Ovary (tissue), 3 donors: ENCODE measurements at regions not wholly inside any gene's neighbourhood (a gene's known extent, or its start where the extent isn't known, plus 50 kb on each side); places are given as distances from the start of the nearest gene placed in this dataset.

ENCODE experiments used
- EP300 ChIP-seq: sonication (generic); formaldehyde crosslinking; IDR thresholded peaks from one replicate; pipeline ENCODE4 v1.6.1; 2017; ENCODE audit warnings: antibody characterized with exemption
- POLR2A ChIP-seq: fragments of 450-650 bp; IDR thresholded peaks from one replicate; pipeline ENCODE4 v1.6.1; 2017; ENCODE audit warnings: antibody characterized with exemption, mild to moderate bottlenecking, moderate library complexity
- TF ChIP-seq, protein P1 (sequence below), 3 donors: fragments of 450-650 bp in 2 of 3; fragments of 200-600 bp in 1 of 3; IDR thresholded peaks; one replicate each; pipeline versions ENCODE4 v1.5.1 to v1.8.0; 2016 to 2022; ENCODE audit warnings: antibody characterized with exemption in 3 of 3, mild to moderate bottlenecking in 1 of 3
- donor health status: DM: no; HTN: no; CAD: no.

- TF ChIP-seq, protein P1, sequence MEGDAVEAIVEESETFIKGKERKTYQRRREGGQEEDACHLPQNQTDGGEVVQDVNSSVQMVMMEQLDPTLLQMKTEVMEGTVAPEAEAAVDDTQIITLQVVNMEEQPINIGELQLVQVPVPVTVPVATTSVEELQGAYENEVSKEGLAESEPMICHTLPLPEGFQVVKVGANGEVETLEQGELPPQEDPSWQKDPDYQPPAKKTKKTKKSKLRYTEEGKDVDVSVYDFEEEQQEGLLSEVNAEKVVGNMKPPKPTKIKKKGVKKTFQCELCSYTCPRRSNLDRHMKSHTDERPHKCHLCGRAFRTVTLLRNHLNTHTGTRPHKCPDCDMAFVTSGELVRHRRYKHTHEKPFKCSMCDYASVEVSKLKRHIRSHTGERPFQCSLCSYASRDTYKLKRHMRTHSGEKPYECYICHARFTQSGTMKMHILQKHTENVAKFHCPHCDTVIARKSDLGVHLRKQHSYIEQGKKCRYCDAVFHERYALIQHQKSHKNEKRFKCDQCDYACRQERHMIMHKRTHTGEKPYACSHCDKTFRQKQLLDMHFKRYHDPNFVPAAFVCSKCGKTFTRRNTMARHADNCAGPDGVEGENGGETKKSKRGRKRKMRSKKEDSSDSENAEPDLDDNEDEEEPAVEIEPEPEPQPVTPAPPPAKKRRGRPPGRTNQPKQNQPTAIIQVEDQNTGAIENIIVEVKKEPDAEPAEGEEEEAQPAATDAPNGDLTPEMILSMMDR (IDR thresholded peaks at IDR 0.05) = no peak
- TF ChIP-seq EP300 (no peak), POLR2A (no peak)
Measured at GRCh38 chr2:12300019-12300602, 416.6 kb upstream of the TRIB2 start.
